ENCODE measurements at regions not wholly inside any gene's neighbourhood (a gene's known extent, or its start where the extent isn't known, plus 50 kb on each side); places are given as distances from the start of the nearest gene placed in this dataset.

- TF ChIP-seq, protein P1, sequence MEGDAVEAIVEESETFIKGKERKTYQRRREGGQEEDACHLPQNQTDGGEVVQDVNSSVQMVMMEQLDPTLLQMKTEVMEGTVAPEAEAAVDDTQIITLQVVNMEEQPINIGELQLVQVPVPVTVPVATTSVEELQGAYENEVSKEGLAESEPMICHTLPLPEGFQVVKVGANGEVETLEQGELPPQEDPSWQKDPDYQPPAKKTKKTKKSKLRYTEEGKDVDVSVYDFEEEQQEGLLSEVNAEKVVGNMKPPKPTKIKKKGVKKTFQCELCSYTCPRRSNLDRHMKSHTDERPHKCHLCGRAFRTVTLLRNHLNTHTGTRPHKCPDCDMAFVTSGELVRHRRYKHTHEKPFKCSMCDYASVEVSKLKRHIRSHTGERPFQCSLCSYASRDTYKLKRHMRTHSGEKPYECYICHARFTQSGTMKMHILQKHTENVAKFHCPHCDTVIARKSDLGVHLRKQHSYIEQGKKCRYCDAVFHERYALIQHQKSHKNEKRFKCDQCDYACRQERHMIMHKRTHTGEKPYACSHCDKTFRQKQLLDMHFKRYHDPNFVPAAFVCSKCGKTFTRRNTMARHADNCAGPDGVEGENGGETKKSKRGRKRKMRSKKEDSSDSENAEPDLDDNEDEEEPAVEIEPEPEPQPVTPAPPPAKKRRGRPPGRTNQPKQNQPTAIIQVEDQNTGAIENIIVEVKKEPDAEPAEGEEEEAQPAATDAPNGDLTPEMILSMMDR (IDR thresholded peaks at IDR 0.05; ENCODE audit: borderline replicate concordance, extremely low read depth, low read length, poor library complexity, severe bottlenecking) = no peak
- TF ChIP-seq EZH2 (IDR thresholded peaks at IDR 0.05; ENCODE audit: borderline replicate concordance, low read depth, low read length, severe bottlenecking) = no peak
Measured at GRCh38 chr11:133619397-133619796, 87.1 kb upstream of the OPCML start.

Measured in DND-41 (cell line).